ENCODE measurements at regions not wholly inside any gene's neighbourhood (a gene's known extent, or its start where the extent isn't known, plus 50 kb on each side); places are given as distances from the start of the nearest gene placed in this dataset.

DNA sequence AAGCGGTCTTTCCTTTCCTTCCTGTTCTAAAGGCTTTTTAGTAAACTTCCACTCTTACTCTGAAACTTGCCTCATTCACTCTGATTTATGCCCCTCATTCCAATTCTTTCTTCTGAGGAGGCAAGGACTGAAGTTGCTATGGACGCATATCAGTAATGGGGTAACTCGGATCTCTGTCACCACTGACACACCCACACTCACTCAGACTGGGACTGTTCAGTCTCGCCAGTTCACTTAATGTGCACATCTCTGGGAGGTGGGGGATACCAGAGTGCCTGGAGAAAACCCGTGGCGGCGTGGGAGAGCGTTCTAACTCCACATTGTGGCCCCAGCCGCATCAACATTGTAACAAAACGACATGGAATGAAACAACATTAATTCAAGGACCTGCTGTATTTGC, 1139.3 kb upstream of the CELF2 start:
- TF ChIP-seq, protein P1, sequence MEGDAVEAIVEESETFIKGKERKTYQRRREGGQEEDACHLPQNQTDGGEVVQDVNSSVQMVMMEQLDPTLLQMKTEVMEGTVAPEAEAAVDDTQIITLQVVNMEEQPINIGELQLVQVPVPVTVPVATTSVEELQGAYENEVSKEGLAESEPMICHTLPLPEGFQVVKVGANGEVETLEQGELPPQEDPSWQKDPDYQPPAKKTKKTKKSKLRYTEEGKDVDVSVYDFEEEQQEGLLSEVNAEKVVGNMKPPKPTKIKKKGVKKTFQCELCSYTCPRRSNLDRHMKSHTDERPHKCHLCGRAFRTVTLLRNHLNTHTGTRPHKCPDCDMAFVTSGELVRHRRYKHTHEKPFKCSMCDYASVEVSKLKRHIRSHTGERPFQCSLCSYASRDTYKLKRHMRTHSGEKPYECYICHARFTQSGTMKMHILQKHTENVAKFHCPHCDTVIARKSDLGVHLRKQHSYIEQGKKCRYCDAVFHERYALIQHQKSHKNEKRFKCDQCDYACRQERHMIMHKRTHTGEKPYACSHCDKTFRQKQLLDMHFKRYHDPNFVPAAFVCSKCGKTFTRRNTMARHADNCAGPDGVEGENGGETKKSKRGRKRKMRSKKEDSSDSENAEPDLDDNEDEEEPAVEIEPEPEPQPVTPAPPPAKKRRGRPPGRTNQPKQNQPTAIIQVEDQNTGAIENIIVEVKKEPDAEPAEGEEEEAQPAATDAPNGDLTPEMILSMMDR (IDR thresholded peaks at IDR 0.05; ENCODE audit: low read length, missing control alignments) = no peak
- DNase-seq (ENCODE audit: low read depth) = no peak
- no peak overlapping the region for H3K4me3 ChIP-seq (replicated peaks; ENCODE audit: low read depth, low read length)

DNA sequence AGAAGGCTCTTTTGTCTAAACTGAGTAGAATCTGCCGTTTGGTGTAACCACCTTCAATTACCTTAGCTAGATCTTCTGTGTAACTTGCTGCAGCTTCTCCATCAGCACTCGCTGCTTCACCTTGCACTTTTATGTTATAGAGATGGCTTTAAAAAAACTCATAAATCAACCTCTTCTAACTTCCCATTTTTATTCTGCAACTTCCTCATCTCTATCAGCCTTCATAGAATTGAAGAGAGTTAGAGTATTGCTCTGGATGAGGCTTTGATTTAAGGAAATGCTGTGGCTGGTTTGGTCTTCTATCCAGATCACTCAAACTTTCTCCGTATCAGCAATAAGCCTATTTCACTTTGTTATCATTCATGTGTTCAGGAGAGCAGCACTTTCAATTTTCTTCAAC, 1131.9 kb upstream of the CELF2 start:
- DNase-seq (ENCODE audit: low read depth) = no peak
- TF ChIP-seq, protein P1 (IDR thresholded peaks at IDR 0.05; ENCODE audit: low read length, missing control alignments) = no peak
- H3K4me3 ChIP-seq (replicated peaks; ENCODE audit: low read depth, low read length) = no peak overlapping the region

DNA sequence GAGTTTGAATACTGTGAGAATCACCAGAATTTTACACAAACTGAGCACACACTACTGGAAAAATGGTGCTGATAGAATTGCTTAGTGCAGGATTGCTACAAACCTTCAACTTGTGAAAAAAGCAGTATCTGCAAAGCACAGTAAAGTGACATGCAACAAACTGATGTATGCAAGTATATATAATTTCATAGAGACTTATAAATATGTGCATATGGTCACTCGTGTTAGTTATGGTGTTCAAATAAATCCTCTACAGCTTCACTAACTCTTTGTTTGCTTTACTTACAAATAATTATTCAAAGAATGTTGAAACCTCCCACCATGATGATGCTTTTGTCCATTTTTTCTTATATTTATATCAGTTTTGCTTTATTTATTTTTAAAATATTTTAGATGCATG, 1130.9 kb upstream of the CELF2 start:
- TF ChIP-seq, protein P1 (IDR thresholded peaks at IDR 0.05; ENCODE audit: low read length, missing control alignments) = no peak
- no peak overlapping the region for H3K4me3 ChIP-seq (replicated peaks; ENCODE audit: low read depth, low read length)
- DNase-seq (ENCODE audit: low read depth) = no peak

DNA sequence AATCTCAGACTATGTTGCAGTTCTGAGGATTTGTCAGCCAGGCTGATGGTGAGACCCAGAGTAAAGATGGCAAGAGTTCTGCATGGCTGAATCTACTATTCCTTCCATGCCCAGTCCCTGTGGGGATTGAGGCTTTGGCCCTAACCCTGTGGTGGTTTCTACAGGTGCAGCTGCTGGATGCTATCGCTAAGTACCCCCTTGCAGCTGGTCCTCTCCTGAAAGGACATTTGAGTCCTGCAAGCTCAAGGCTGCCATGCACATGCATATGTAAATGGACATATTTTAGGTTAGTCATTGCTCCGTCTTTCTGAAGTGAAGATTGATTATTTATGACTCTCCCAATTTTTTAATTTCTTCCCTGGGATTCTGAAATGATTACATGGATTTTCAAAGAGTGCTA, 1122.2 kb upstream of the CELF2 start:
- TF ChIP-seq, protein P1 (IDR thresholded peaks at IDR 0.05; ENCODE audit: low read length, missing control alignments) = no peak
- H3K4me3 ChIP-seq (replicated peaks; ENCODE audit: low read depth, low read length) = no peak overlapping the region
- DNase-seq (ENCODE audit: low read depth) = no peak

DNA sequence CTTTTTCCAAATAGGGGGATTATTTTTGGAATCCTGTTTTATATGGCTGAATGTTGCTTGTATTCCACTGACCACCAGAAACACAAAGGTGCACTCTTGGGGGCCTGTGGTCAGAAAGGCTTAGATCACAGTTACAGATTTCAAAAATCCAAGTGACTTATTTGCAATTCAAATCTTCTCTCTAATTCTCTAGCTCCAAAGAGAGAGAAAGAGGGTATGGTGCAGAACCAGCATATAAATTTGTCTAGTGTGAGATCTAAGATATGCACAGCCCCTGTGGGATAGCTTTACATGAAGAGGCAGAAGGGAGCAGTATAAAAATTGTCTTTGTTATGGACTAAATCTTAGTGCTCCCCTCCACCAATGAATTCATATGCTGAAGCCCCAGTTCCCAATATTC, 1121.7 kb upstream of the CELF2 start:
- no peak overlapping the region for H3K4me3 ChIP-seq (replicated peaks; ENCODE audit: low read depth, low read length)
- DNase-seq (ENCODE audit: low read depth) = no peak
- TF ChIP-seq, protein P1 (IDR thresholded peaks at IDR 0.05; ENCODE audit: low read length, missing control alignments) = no peak

DNA sequence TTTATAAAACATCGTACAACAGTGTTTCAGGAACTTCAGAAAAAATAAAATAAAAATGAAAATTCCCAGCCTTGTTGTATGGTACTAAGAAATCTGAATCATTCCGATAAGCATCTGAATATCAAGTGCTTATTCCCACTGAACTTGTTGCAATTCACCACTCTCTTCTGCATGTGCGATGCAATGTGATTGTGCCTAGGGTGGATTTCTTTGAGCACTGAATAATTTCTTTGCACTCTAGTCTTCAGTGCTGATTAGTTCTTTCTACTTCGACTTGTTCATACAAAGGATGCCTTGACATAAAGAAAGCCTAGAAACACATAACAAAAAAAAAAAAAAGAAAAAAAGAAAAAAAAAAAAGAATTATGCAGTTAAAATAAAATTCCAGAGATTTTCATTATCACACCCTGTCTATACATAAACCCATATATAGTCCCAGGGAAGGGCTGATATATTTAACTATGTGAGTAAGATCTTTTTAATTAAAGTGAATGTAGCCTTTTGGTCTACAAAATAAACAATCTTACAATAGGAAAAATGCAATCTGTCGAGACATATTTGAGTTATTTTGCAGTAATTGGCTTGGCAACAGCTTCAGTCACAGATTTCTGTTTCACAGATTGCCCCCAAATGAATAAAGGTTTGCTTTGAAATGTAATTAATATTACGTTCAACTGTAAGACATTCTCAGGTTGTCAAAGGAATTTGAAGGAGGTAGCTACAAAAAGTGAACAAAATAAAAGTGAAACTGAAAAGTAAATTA, 1118.9 kb upstream of the CELF2 start:
- H3K4me3 ChIP-seq (replicated peaks; ENCODE audit: low read depth, low read length) = no peak overlapping the region
- DNase-seq (ENCODE audit: low read depth) = no peak
- TF ChIP-seq, protein P1 (IDR thresholded peaks at IDR 0.05; ENCODE audit: low read length, missing control alignments) = no peak

DNA sequence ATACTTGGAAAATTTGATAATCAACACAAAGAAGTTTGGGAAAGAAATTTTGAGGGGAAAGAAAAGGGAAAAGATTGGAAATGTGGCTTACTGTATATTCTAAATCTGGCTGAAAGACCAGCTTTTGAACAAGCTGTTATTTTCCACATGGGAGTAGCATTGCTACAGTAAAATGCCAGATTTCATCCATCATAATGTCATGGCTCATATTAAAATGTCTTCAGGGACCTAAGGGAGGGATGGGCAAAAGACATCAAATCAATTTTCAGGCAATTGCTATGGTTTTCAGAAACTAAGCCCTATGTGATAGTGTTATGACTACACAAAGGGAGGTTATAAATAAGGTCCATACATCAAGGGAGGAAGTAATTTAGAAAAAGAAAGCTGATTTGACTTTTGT, 1116.9 kb upstream of the CELF2 start:
- no peak overlapping the region for H3K4me3 ChIP-seq (replicated peaks; ENCODE audit: low read depth, low read length)
- TF ChIP-seq, protein P1 (IDR thresholded peaks at IDR 0.05; ENCODE audit: low read length, missing control alignments) = no peak
- no peak for DNase-seq (ENCODE audit: low read depth)
